ENCODE measurements at regions not wholly inside any gene's neighbourhood (a gene's known extent, or its start where the extent isn't known, plus 50 kb on each side); places are given as distances from the start of the nearest gene placed in this dataset.

DNA sequence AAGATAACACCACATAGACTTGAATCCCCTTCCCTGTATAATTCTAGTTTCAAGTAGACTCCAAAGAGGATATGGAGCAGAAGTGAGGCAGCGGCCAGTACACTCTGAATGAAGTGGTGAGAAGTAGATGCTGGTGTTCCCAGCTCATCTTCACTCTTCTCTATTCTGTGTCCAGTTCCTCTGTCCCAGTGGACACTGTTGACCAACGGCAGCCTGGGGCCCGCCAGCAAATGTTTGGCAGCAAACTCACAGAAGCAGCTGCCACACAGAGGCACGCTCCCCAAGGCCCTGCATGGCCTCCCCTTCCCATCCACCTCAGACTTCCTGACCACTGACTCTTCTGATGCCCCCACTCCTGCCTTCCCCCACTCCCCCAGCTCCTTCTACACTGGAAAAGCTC lies 358.9 kb upstream of the ID4 start:
- peaks cover 31% of the 10 kb centered on the region for H3K9me3 Mint-ChIP-seq
- no peak overlapping the region for H3K27ac Mint-ChIP-seq
- TF ChIP-seq, protein P1, sequence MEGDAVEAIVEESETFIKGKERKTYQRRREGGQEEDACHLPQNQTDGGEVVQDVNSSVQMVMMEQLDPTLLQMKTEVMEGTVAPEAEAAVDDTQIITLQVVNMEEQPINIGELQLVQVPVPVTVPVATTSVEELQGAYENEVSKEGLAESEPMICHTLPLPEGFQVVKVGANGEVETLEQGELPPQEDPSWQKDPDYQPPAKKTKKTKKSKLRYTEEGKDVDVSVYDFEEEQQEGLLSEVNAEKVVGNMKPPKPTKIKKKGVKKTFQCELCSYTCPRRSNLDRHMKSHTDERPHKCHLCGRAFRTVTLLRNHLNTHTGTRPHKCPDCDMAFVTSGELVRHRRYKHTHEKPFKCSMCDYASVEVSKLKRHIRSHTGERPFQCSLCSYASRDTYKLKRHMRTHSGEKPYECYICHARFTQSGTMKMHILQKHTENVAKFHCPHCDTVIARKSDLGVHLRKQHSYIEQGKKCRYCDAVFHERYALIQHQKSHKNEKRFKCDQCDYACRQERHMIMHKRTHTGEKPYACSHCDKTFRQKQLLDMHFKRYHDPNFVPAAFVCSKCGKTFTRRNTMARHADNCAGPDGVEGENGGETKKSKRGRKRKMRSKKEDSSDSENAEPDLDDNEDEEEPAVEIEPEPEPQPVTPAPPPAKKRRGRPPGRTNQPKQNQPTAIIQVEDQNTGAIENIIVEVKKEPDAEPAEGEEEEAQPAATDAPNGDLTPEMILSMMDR (IDR thresholded peaks at IDR 0.05; ENCODE audit: unreplicated experiment) = no peak
- no peak for DNase-seq (ENCODE audit: low spot score in 2 of 2, unreplicated experiment in 2 of 2)
- no peak overlapping the region for H3K4me3 Mint-ChIP-seq
- peaks cover 15% of the 10 kb centered on the region for H3K4me1 Mint-ChIP-seq
- H3K36me3 Mint-ChIP-seq = peaks cover 6% of the 10 kb centered on the region
- no peaks in the 10 kb centered on the region for H3K27me3 Mint-ChIP-seq (ENCODE audit: low read depth)

DNA sequence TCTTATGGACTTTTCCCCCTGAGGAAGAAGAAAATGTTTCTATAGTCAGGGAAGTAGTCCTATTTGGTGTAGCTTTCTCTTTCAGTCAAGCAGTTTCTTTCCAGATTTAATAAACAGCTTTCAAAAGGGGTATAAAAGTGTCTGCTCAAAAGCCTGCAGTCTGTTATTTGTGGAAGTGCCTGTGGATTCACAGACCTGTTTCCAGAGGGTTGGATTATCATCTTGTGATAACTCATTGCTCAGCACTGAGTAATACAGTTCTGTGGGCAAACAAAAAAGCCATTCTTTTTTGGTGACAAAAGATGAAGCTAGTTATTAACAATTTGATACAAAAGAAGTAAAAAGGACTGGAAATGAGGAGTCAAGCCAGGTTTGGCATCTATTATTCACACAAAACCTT lies 358.2 kb upstream of the ID4 start:
- peaks cover 6% of the 10 kb centered on the region for H3K36me3 Mint-ChIP-seq
- no peak for DNase-seq (ENCODE audit: low spot score in 2 of 2, unreplicated experiment in 2 of 2)
- H3K9me3 Mint-ChIP-seq = peaks cover 28% of the 10 kb centered on the region
- peaks cover 15% of the 10 kb centered on the region for H3K4me1 Mint-ChIP-seq
- H3K4me3 Mint-ChIP-seq = no peak overlapping the region
- no peaks in the 10 kb centered on the region for H3K27me3 Mint-ChIP-seq (ENCODE audit: low read depth)
- TF ChIP-seq, protein P1 (IDR thresholded peaks at IDR 0.05; ENCODE audit: unreplicated experiment) = no peak
- peak overlapping the region; percentile 6 for H3K27ac Mint-ChIP-seq

DNA sequence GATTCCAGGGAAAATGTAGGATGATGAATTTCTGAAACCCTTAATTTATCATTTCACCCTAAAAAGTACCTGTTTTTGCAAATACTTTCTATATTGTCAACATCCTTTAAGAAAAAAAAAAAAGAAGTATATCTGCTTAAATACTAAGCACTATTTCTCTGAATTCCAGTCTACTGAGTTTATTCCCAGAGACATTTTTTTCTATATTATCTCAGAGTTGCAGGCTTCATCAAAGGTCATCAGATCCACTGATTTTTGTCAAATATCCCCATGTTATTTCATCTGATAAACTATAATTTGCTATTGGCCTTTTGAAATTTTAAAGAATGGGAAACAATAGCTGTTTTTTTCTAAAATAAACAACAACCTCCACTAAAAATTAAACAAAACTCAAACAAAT lies 357.6 kb upstream of the ID4 start:
- TF ChIP-seq, protein P1 (IDR thresholded peaks at IDR 0.05; ENCODE audit: unreplicated experiment) = no peak
- peaks cover 8% of the 10 kb centered on the region for H3K36me3 Mint-ChIP-seq
- H3K4me1 Mint-ChIP-seq = peaks cover 15% of the 10 kb centered on the region
- no peak overlapping the region for H3K27ac Mint-ChIP-seq
- H3K4me3 Mint-ChIP-seq = no peak overlapping the region
- no peaks in the 10 kb centered on the region for H3K27me3 Mint-ChIP-seq (ENCODE audit: low read depth)
- H3K9me3 Mint-ChIP-seq = peaks cover 31% of the 10 kb centered on the region
- DNase-seq (ENCODE audit: low spot score in 2 of 2, unreplicated experiment in 2 of 2) = no peak

DNA sequence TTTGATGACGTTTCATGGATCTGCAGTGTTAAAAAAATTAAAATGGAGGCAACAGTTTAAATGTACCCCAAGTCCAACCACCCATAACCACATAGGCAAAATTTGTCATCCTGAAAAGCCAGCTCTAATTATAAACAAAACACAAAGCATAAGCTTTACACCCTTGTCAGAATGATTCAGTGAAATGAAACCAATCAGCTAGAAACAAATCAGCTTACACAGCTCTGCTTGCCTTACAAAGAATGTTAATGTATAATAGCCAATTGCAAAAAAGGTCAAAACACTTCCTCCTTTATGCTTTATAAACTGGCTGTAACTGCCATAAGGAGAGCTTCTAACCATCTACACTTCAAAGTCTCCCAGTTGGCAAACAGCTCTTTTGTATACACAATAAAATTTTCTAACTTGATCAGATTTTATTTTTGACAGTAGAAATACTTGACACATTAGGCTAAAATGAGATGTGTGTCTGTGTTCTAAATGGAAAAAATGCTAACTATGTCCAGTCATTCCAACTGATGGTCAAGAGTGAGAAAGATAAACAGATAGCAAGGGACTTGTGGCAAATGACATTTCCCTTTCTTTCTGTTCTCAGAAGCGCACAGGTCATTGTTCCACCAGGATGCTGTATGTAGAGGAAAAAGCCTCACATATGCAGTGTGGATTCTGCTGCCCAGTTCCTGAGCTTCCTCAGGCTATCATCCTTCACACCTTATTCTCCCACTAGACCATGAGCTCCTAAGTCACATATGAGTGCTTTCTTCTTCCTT lies 344.3 kb upstream of the ID4 start:
- no peak for DNase-seq (ENCODE audit: low spot score in 2 of 2, unreplicated experiment in 2 of 2)
- TF ChIP-seq, protein P1 (IDR thresholded peaks at IDR 0.05; ENCODE audit: unreplicated experiment) = no peak
- H3K27me3 Mint-ChIP-seq (ENCODE audit: low read depth) = no peaks in the 10 kb centered on the region
- peaks cover 5% of the 10 kb centered on the region for H3K36me3 Mint-ChIP-seq
- no peak overlapping the region for H3K4me3 Mint-ChIP-seq
- H3K27ac Mint-ChIP-seq = no peak overlapping the region
- peaks cover 2% of the 10 kb centered on the region for H3K4me1 Mint-ChIP-seq
- H3K9me3 Mint-ChIP-seq = peaks cover 9% of the 10 kb centered on the region

GRCh38 chr6:19501737-19502245 lies 335.4 kb upstream of the ID4 start:
- peaks cover 47% of the 10 kb centered on the region for H3K9me3 Mint-ChIP-seq
- H3K4me1 Mint-ChIP-seq = no peaks in the 10 kb centered on the region
- no peaks in the 10 kb centered on the region for H3K27me3 Mint-ChIP-seq (ENCODE audit: low read depth)
- TF ChIP-seq, protein P1 (IDR thresholded peaks at IDR 0.05; ENCODE audit: unreplicated experiment) = peak; percentile 12
- no peak overlapping the region for H3K4me3 Mint-ChIP-seq
- H3K27ac Mint-ChIP-seq = no peak overlapping the region
- peaks cover 8% of the 10 kb centered on the region for H3K36me3 Mint-ChIP-seq
- no peak for DNase-seq (ENCODE audit: low spot score in 2 of 2, unreplicated experiment in 2 of 2)
